ENCODE measurements at regions not wholly inside any gene's neighbourhood (a gene's known extent, or its start where the extent isn't known, plus 50 kb on each side); places are given as distances from the start of the nearest gene placed in this dataset.

DNA sequence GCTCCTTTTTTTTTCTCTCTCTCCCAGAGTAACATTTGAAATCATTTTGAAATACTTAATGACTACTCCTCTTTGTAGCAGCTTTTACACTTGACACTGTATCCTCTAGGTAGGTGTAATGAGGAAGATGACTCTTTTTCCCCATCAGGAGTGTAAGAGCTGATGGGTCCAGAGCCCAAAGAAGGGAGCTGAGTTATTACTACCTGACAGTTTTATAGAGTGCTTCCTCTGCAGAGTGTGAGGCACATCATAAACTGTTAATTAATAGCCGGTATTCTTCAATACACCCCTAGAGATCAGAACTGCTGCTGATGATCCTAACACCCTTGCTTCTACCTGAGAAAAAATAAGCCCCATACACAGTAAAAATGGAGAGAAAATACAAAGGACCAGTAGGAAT, 279.8 kb upstream of the SEMA3A start:
- TF ChIP-seq CTCF (IDR thresholded peaks at IDR 0.05) (no peak), POLR2A (IDR thresholded peaks at IDR 0.05) (no peak), EP300 (IDR thresholded peaks at IDR 0.05) (no peak)

Data from tibial nerve (tissue), 4 donors.